VCaP (cell line): ENCODE measurements at regions not wholly inside any gene's neighbourhood (a gene's known extent, or its start where the extent isn't known, plus 50 kb on each side); places are given as distances from the start of the nearest gene placed in this dataset.

Experiments used
- H3K27ac ChIP-seq: fragments of 450-650 bp; 2 replicates; pipeline ENCODE4 v1.5.1; 2017
- TF ChIP-seq, protein P1 (sequence below): fragments of 450-650 bp; conservative IDR thresholded peaks from 2 replicates; pipeline ENCODE4 v1.5.1; 2017; ENCODE audit warnings: mild to moderate bottlenecking, moderate library complexity

DNA sequence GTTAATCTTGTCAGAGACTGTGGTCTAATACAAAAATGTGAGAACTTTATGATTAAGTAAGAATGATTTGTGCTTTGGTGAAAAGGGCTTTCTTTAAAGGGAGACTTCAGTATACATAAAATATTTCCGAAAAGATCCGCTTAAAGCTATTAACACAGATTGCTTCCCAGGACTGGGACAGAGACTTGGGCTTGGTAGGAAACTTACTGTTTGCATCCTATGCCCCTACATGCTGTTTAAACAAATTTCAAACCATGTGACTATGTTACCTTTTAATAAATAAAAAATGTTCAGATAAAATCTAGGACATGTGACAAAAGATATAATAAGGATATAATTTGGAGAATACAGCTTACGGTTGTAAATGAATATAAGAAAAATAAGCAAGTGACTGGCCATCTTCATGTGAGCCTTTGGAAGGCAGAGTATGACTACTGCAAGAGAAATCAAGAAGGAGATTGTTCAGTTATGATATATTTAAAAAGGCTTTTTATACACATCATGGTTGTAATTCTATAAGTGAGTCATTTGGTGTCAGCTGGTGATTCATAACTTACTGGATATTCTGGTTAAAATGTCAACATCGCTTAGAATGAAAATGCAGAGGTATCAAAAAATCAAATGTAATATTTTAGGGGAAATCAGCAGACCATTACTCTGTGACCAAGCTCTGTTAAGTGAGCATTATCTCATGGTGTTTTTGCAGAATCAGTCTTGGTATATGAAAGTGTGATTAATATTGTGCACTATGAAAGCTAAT lies 234.7 kb upstream of the E2F7 start:
- 0 out of 2 replicates have a peak overlapping the region, but pooled peaks have one; percentile 4 for H3K27ac ChIP-seq
- TF ChIP-seq, protein P1, sequence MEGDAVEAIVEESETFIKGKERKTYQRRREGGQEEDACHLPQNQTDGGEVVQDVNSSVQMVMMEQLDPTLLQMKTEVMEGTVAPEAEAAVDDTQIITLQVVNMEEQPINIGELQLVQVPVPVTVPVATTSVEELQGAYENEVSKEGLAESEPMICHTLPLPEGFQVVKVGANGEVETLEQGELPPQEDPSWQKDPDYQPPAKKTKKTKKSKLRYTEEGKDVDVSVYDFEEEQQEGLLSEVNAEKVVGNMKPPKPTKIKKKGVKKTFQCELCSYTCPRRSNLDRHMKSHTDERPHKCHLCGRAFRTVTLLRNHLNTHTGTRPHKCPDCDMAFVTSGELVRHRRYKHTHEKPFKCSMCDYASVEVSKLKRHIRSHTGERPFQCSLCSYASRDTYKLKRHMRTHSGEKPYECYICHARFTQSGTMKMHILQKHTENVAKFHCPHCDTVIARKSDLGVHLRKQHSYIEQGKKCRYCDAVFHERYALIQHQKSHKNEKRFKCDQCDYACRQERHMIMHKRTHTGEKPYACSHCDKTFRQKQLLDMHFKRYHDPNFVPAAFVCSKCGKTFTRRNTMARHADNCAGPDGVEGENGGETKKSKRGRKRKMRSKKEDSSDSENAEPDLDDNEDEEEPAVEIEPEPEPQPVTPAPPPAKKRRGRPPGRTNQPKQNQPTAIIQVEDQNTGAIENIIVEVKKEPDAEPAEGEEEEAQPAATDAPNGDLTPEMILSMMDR, result no peak

DNA sequence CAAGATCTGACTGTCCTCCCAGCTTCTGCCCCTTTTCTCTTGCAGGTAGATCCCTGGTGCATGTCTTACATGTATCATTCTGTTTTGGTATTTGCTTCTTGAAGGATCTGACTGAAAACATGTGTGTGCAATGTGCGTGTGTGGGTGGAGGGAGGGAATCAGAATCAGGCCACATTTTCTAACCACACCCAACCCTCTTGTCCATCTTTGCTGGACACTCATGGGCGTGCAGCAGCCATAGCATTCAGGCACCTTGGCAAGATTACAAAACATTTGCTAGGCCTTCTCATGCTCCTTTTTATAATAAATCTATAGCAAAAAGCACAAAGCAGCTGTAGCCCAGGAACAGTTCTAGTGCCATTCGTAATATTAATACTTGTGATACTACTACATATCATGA lies 233.6 kb upstream of the E2F7 start:
- no peak overlapping the region for H3K27ac ChIP-seq
- TF ChIP-seq, protein P1, result no peak

DNA sequence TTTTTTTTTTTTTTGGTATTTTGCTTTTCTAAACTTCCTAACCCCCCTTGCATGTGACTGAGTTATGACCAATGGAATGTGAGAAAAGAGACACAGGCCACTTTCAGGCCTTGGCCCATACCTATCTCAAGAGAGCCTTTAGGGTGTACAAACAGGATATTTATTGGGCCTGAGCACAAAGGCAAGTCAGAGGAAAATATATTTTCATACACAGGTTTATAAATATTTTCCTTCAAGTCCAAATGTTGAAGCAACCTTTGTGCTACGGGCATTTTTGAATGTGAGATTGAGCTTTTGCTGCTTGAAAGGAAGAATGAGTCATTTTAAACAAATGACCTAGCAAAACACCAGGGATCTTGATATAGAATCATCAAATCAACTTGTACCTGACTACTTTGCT lies 228.6 kb upstream of the E2F7 start:
- no peak overlapping the region for H3K27ac ChIP-seq
- TF ChIP-seq, protein P1, result no peak

DNA sequence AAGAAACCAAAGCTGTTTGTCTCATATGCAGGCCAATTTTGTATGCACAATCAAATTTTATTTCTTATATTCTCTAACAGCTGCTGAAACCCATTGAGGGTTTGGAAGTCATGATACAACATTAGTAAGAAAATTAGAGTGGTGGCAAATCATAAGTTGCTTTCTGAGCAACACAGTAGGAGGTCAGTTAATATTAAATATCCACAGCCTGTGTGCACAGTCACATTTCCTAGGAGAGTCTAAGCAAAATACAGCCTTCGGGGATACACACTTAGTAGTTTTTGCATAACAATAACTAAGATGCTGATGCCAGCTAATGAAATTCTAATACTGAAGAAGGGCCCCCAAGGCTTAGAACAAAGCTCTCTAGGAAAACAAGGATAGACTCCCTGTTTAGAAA lies 209.6 kb upstream of the E2F7 start:
- TF ChIP-seq, protein P1, result no peak
- no peak overlapping the region for H3K27ac ChIP-seq

DNA sequence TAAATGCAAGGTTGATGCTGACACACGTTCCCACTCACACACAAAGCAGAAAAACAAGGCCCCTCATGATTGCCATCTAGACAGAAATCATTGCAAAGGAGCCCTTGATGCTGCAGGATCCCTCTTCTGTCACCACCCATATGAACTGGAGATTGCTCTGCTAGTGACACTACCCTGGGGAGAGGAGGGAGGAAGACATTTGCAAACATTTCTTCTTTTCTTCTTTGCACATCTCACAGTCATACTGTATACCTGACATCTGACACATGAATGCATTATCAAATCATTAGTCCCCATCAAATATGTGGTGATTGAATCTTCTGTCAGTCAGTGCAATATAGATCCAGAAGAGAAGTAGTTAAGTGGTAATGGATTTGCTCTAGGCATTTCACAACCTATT lies 208.5 kb upstream of the E2F7 start:
- TF ChIP-seq, protein P1, result no peak
- no peak overlapping the region for H3K27ac ChIP-seq

DNA sequence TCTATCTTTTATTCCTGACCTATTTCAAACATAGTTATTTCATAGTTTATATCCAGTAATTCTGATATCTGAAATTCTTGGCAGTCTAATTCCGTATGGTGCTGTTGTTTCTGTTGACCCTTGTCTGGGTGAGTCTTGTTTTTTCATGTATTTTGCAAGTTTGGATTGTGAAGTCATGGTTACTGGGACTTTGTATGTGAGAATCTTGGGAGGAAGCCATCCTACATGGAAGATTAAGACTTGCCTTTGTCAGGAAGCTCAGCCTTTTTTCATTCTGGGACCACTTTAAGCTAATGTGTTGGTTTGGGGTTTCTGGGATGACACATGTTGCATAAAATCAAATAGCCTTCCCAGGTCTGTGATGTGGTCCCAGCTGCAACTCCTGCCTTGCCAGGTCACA lies 191.6 kb upstream of the E2F7 start:
- TF ChIP-seq, protein P1, result no peak
- H3K27ac ChIP-seq, result no peak overlapping the region

DNA sequence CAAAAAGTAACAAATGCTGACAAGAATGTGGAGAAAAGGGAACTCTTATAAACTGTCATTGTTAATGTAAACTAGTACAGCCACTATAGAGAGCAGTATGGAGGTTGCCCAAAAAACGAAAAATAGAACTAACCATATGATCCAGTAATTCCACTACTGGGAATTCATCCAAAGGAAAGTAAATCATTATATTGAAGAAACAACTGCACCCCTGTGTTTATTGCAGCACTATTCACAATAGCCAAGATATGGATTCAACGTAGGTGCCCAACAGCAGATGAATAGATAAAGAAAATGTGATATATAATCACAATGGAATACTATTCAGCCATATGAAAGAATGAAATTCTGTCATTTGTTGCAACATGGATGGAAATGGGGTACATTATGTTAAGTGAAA lies 188.0 kb upstream of the E2F7 start:
- TF ChIP-seq, protein P1, result no peak
- no peak overlapping the region for H3K27ac ChIP-seq
